ENCODE measurements at regions not wholly inside any gene's neighbourhood (a gene's known extent, or its start where the extent isn't known, plus 50 kb on each side); places are given as distances from the start of the nearest gene placed in this dataset.

GRCh38 chr2:57528499-57528898, 518.1 kb upstream of the VRK2 start:
- peaks cover 0 to 8% (median 0%) of the 10 kb centered on the region in 3 experiments for H3K9me3 ChIP-seq (ENCODE audit: control insufficient read depth in 2 of 3, low read length in 3 of 3)
- no peak for DNase-seq
- no peak overlapping the region for H3K27ac ChIP-seq (ENCODE audit: low read depth, low read length)
- Mint-ChIP-seq H3K27ac (no peak overlapping the region), H3K4me1 (no peaks in the 10 kb centered on the region), H3K27me3 (peaks cover 0 to 4% (median 0%) of the 10 kb centered on the region in 5 donors), H3K4me3 (no peak overlapping the region), H3K36me3 (no peaks in the 10 kb centered on the region), H3K9me3 (peaks cover 0 to 33% (median 9%) of the 10 kb centered on the region in 11 donors)
- no peaks in the 10 kb centered on the region for H3K4me1 ChIP-seq (ENCODE audit: control insufficient read depth in 2 of 2, insufficient read depth in 2 of 2, low read length in 2 of 2)
- no peaks in the 10 kb centered on the region for H3K27me3 ChIP-seq (ENCODE audit: control insufficient read depth in 2 of 2, insufficient read depth in 2 of 2, low read length in 2 of 2)
- H3K4me3 ChIP-seq (ENCODE audit: low read length), result no peak overlapping the region
- ChIA-PET CTCF (no interaction called here), POLR2A (no interaction called here)
- intact Hi-C loops (cut with micrococcal nuclease), result no loop called here
- no peak for ATAC-seq
- no peaks in the 10 kb centered on the region for H3K36me3 ChIP-seq (ENCODE audit: control insufficient read depth in 2 of 3, insufficient read depth in 3 of 3, low read length in 3 of 3)

- ATAC-seq (no peak), DNase-seq (no peak)
- Histone ChIP-seq H3K27ac (ENCODE audit: low read depth, low read length) (no peak overlapping the region), H3K36me3 (ENCODE audit: control insufficient read depth in 2 of 3, insufficient read depth in 3 of 3, low read length in 3 of 3) (no peaks in the 10 kb centered on the region), H3K9me3 (ENCODE audit: control insufficient read depth in 2 of 3, low read length in 3 of 3) (no peaks in the 10 kb centered on the region), H3K4me3 (ENCODE audit: low read length) (no peak overlapping the region), H3K4me1 (ENCODE audit: control insufficient read depth in 2 of 2, insufficient read depth in 2 of 2, low read length in 2 of 2) (no peaks in the 10 kb centered on the region), H3K27me3 (ENCODE audit: control insufficient read depth in 2 of 2, insufficient read depth in 2 of 2, low read length in 2 of 2) (no peaks in the 10 kb centered on the region)
- Mint-ChIP-seq H3K4me1 (no peaks in the 10 kb centered on the region), H3K4me3 (no peak overlapping the region), H3K27me3 (no peaks in the 10 kb centered on the region), H3K9me3 (peaks cover 0 to 6% (median under 1%) of the 10 kb centered on the region in 11 donors), H3K36me3 (no peaks in the 10 kb centered on the region), H3K27ac (no peak overlapping the region)
- CTCF ChIA-PET, result no interaction called here
- intact Hi-C loops (cut with micrococcal nuclease), result no loop called here
- POLR2A ChIA-PET, result no interaction called here
Measured at GRCh38 chr2:57534358-57534757, 512.2 kb upstream of the VRK2 start.

- ATAC-seq, result no peak
- H3K4me1 ChIP-seq (ENCODE audit: control insufficient read depth in 2 of 2, insufficient read depth in 2 of 2, low read length in 2 of 2), result no peaks in the 10 kb centered on the region
- Mint-ChIP-seq H3K9me3 (peaks cover 0 to 4% (median 0%) of the 10 kb centered on the region in 11 donors), H3K4me3 (no peak overlapping the region), H3K27me3 (no peaks in the 10 kb centered on the region), H3K27ac (no peak overlapping the region), H3K36me3 (no peaks in the 10 kb centered on the region), H3K4me1 (no peaks in the 10 kb centered on the region)
- no peak overlapping the region for H3K27ac ChIP-seq (ENCODE audit: low read depth, low read length)
- H3K4me3 ChIP-seq (ENCODE audit: low read length), result no peak overlapping the region
- no peaks in the 10 kb centered on the region for H3K27me3 ChIP-seq (ENCODE audit: control insufficient read depth in 2 of 2, insufficient read depth in 2 of 2, low read length in 2 of 2)
- ChIA-PET CTCF (no interaction called here), POLR2A (no interaction called here)
- no peaks in the 10 kb centered on the region for H3K9me3 ChIP-seq (ENCODE audit: control insufficient read depth in 2 of 3, low read length in 3 of 3)
- DNase-seq, result no peak
- intact Hi-C loops (cut with micrococcal nuclease), result no loop called here
- H3K36me3 ChIP-seq (ENCODE audit: control insufficient read depth in 2 of 3, insufficient read depth in 3 of 3, low read length in 3 of 3), result no peaks in the 10 kb centered on the region
Measured at GRCh38 chr2:57536535-57537231, 509.9 kb upstream of the VRK2 start.

GRCh38 chr2:57539761-57540160, 506.8 kb upstream of the VRK2 start:
- intact Hi-C loops (cut with micrococcal nuclease), result no loop called here
- no peaks in the 10 kb centered on the region for H3K4me1 ChIP-seq (ENCODE audit: control insufficient read depth in 2 of 2, insufficient read depth in 2 of 2, low read length in 2 of 2)
- Mint-ChIP-seq H3K36me3 (no peaks in the 10 kb centered on the region), H3K4me1 (no peaks in the 10 kb centered on the region), H3K4me3 (no peak overlapping the region), H3K27me3 (peaks cover 0 to 10% (median 0%) of the 10 kb centered on the region in 5 donors), H3K9me3 (peaks cover 0 to 8% (median 2%) of the 10 kb centered on the region in 11 donors), H3K27ac (no peak overlapping the region)
- no peaks in the 10 kb centered on the region for H3K27me3 ChIP-seq (ENCODE audit: control insufficient read depth in 2 of 2, insufficient read depth in 2 of 2, low read length in 2 of 2)
- DNase-seq (no peak), ATAC-seq (no peak)
- ChIA-PET CTCF (interaction anchor here (0.6 kb wide), 1 partner anchor 14 kb away, joined by 3 read pairs; no protein-coding TSS in a partner anchor), POLR2A (no interaction called here)
- H3K4me3 ChIP-seq (ENCODE audit: low read length), result no peak overlapping the region
- H3K27ac ChIP-seq (ENCODE audit: low read depth, low read length), result no peak overlapping the region
- H3K9me3 ChIP-seq (ENCODE audit: control insufficient read depth in 2 of 3, low read length in 3 of 3), result no peaks in the 10 kb centered on the region
- no peaks in the 10 kb centered on the region for H3K36me3 ChIP-seq (ENCODE audit: control insufficient read depth in 2 of 3, insufficient read depth in 3 of 3, low read length in 3 of 3)

GRCh38 chr2:57542081-57542480, 504.5 kb upstream of the VRK2 start:
- Mint-ChIP-seq H3K4me1 (no peaks in the 10 kb centered on the region), H3K9me3 (peaks cover 0 to 19% (median 5%) of the 10 kb centered on the region in 11 donors), H3K27me3 (peaks cover 0 to 23% (median 6%) of the 10 kb centered on the region in 5 donors), H3K4me3 (no peak overlapping the region), H3K27ac (no peak overlapping the region), H3K36me3 (no peaks in the 10 kb centered on the region)
- DNase-seq (no peak), ATAC-seq (no peak)
- no peaks in the 10 kb centered on the region for H3K27me3 ChIP-seq (ENCODE audit: control insufficient read depth in 2 of 2, insufficient read depth in 2 of 2, low read length in 2 of 2)
- intact Hi-C loops (cut with micrococcal nuclease), result no loop called here
- H3K36me3 ChIP-seq (ENCODE audit: control insufficient read depth in 2 of 3, insufficient read depth in 3 of 3, low read length in 3 of 3), result no peaks in the 10 kb centered on the region
- ChIA-PET CTCF (no interaction called here), POLR2A (no interaction called here)
- H3K4me1 ChIP-seq (ENCODE audit: control insufficient read depth in 2 of 2, insufficient read depth in 2 of 2, low read length in 2 of 2), result no peaks in the 10 kb centered on the region
- no peak overlapping the region for H3K27ac ChIP-seq (ENCODE audit: low read depth, low read length)
- no peak overlapping the region for H3K4me3 ChIP-seq (ENCODE audit: low read length)
- H3K9me3 ChIP-seq (ENCODE audit: control insufficient read depth in 2 of 3, low read length in 3 of 3), result no peaks in the 10 kb centered on the region

- Histone ChIP-seq H3K27ac (ENCODE audit: low read depth, low read length) (no peak overlapping the region), H3K9me3 (ENCODE audit: control insufficient read depth in 2 of 3, low read length in 3 of 3) (no peaks in the 10 kb centered on the region), H3K36me3 (ENCODE audit: control insufficient read depth in 2 of 3, insufficient read depth in 3 of 3, low read length in 3 of 3) (no peaks in the 10 kb centered on the region), H3K4me1 (ENCODE audit: control insufficient read depth in 2 of 2, insufficient read depth in 2 of 2, low read length in 2 of 2) (no peaks in the 10 kb centered on the region), H3K27me3 (ENCODE audit: control insufficient read depth in 2 of 2, insufficient read depth in 2 of 2, low read length in 2 of 2) (no peaks in the 10 kb centered on the region), H3K4me3 (ENCODE audit: low read length) (no peak overlapping the region)
- DNase-seq (no peak), ATAC-seq (no peak)
- Mint-ChIP-seq H3K9me3 (peaks cover 0 to 19% (median 5%) of the 10 kb centered on the region in 11 donors), H3K36me3 (no peaks in the 10 kb centered on the region), H3K27me3 (peaks cover 0 to 23% (median 6%) of the 10 kb centered on the region in 5 donors), H3K4me1 (no peaks in the 10 kb centered on the region), H3K4me3 (no peak overlapping the region), H3K27ac (no peak overlapping the region)
- CTCF ChIA-PET, result no interaction called here
- intact Hi-C loops (cut with micrococcal nuclease), result no loop called here
- POLR2A ChIA-PET, result no interaction called here
Measured at GRCh38 chr2:57543211-57543610, 503.4 kb upstream of the VRK2 start.

GRCh38 chr2:57544624-57545023, 502.0 kb upstream of the VRK2 start:
- ATAC-seq, result no peak
- Histone ChIP-seq H3K36me3 (ENCODE audit: control insufficient read depth in 2 of 3, insufficient read depth in 3 of 3, low read length in 3 of 3) (no peaks in the 10 kb centered on the region), H3K27me3 (ENCODE audit: control insufficient read depth in 2 of 2, insufficient read depth in 2 of 2, low read length in 2 of 2) (no peaks in the 10 kb centered on the region), H3K4me1 (ENCODE audit: control insufficient read depth in 2 of 2, insufficient read depth in 2 of 2, low read length in 2 of 2) (no peaks in the 10 kb centered on the region), H3K27ac (ENCODE audit: low read depth, low read length) (no peak overlapping the region), H3K9me3 (ENCODE audit: control insufficient read depth in 2 of 3, low read length in 3 of 3) (no peaks in the 10 kb centered on the region), H3K4me3 (ENCODE audit: low read length) (no peak overlapping the region)
- CTCF ChIA-PET, result no interaction called here
- Mint-ChIP-seq H3K9me3 (peaks cover 0 to 19% (median 5%) of the 10 kb centered on the region in 11 donors), H3K27me3 (peaks cover 0 to 23% (median 6%) of the 10 kb centered on the region in 5 donors), H3K27ac (no peak overlapping the region), H3K4me1 (peaks cover 0 to 4% (median 2%) of the 10 kb centered on the region in 7 donors), H3K4me3 (no peak overlapping the region), H3K36me3 (no peaks in the 10 kb centered on the region)
- intact Hi-C loops (cut with micrococcal nuclease), result no loop called here
- DNase-seq, result no peak
- POLR2A ChIA-PET, result no interaction called here

Data from naive thymus-derived CD4-positive, alpha-beta T cell (primary cell).